Caco-2 (cell line): ENCODE measurements at regions not wholly inside any gene's neighbourhood (a gene's known extent, or its start where the extent isn't known, plus 50 kb on each side); places are given as distances from the start of the nearest gene placed in this dataset.

Experiments used
- BruUV-seq: library from RNA; stranded (reverse); fragments of 400-500 nt; replicated peaks from 2 replicates; lab custom pipeline; 2021; lab: Mats Ljungman, UMichigan
- CTCF ChIA-PET: fragments of 300-600 bp; sonication (Branson Sonifier 250); formaldehyde crosslinking; loops from one replicate; lab custom pipeline; 2022; ENCODE audit warnings: antibody characterized with exemption; lab: Charles Lee
- POLR2A ChIA-PET: fragments of 300-600 bp; sonication (Branson Sonifier 250); formaldehyde crosslinking; loops from one replicate; lab custom pipeline; 2022; ENCODE audit warnings: antibody characterized with exemption; lab: Charles Lee
- DNase-seq, 2 experiments: peaks; one replicate each; pipeline versions ENCODE4 v3.0.0 to v3.0.0-alpha.2; 2020 to 2022
- H3K27me3 ChIP-seq: replicated peaks from 2 replicates; pipeline ENCODE4 v1.6.0; 2011; ENCODE audit warnings: low read length; ENCODE audit not compliant: control insufficient read depth, insufficient read depth
- H3K36me3 ChIP-seq: 2 replicates; pipeline ENCODE4 v1.5.1; 2011; ENCODE audit warnings: low read length; ENCODE audit not compliant: control insufficient read depth, insufficient read depth
- H3K4me1 ChIP-seq: fragments of 250-450 bp; sonication (Bioruptor Pico); 2 replicates; pipeline ENCODE4 v1.5.1; 2020; ENCODE audit warnings: mild to moderate bottlenecking
- H3K4me3 ChIP-seq: 2 replicates; pipeline ENCODE4 v1.5.1; 2011; ENCODE audit warnings: low read depth, mild to moderate bottlenecking, control low read depth, low read length
- H3K9me3 ChIP-seq: fragments of 250-450 bp; sonication (Bioruptor Pico); 2 replicates; pipeline ENCODE4 v1.5.1; 2020; ENCODE audit warnings: mild to moderate bottlenecking, moderate library complexity
- H3K27ac Mint-ChIP-seq: one replicate; pipeline ENCODE4 v1.8.0; 2022; ENCODE audit warnings: mixed read lengths; ENCODE audit not compliant: unreplicated experiment
- H3K27me3 Mint-ChIP-seq: one replicate; pipeline ENCODE4 v1.8.0; 2022; ENCODE audit warnings: mixed read lengths; ENCODE audit not compliant: insufficient read depth, unreplicated experiment
- H3K36me3 Mint-ChIP-seq: one replicate; pipeline ENCODE4 v1.8.0; 2022; ENCODE audit warnings: mild to moderate bottlenecking, mixed read lengths; ENCODE audit not compliant: insufficient read depth, unreplicated experiment
- H3K4me1 Mint-ChIP-seq: one replicate; pipeline ENCODE4 v1.8.0; 2022; ENCODE audit warnings: low read depth, mixed read lengths; ENCODE audit not compliant: unreplicated experiment
- H3K4me3 Mint-ChIP-seq: one replicate; pipeline ENCODE4 v1.8.0; 2022; ENCODE audit warnings: mild to moderate bottlenecking, moderate library complexity, mixed read lengths; ENCODE audit not compliant: unreplicated experiment
- H3K9me3 Mint-ChIP-seq: one replicate; pipeline ENCODE4 v1.8.0; 2022; ENCODE audit warnings: mixed read lengths; ENCODE audit not compliant: unreplicated experiment
- CTCF ChIP-seq, 2 experiments: fragments of 200-600 bp in 1 of 2; IDR thresholded peaks; 1 replicate in 1 of 2; 2 replicates in 1 of 2; pipeline versions ENCODE4 v1.5.1 to v1.8.0; 2011 to 2022; ENCODE audit warnings: antibody characterized with exemption in 1 of 2, control low read depth in 1 of 2, inconsistent platforms in 1 of 2, low read depth in 1 of 2, low read length in 1 of 2, mild to moderate bottlenecking in 1 of 2, moderate library complexity in 1 of 2; ENCODE audit not compliant: insufficient read depth in 1 of 2, severe bottlenecking in 1 of 2, unreplicated experiment in 1 of 2
- intact Hi-C: fragments of 100-400 bp; cut with micrococcal nuclease; formaldehyde crosslinking; loops from one replicate; pipeline ENCODE4 v1.10.0; 2022; ENCODE audit not compliant: unreplicated experiment

DNA sequence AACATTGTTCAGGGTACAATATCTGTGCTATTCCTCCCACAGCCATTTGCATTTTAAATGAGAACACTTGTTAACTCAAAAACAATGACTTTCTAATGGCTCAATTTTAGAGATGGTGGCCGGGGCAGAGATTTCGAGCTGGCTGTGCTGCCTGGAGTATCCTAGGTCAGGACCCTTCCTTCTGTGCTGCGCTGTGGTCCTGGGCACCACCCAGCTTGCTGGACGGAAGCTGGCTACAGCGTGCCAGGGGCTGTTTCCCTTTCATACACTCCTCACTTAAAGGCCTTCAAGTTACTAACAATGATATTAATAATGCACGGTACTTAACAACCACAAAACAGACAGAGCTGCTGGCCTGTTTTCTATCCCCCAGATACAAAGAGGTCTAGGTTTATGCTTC, 194.4 kb upstream of the CST7 start:
- no peak overlapping the region for H3K4me3 ChIP-seq
- Mint-ChIP-seq H3K27me3 (no peaks in the 10 kb centered on the region), H3K4me3 (no peak overlapping the region), H3K36me3 (peaks cover 5% of the 10 kb centered on the region), H3K4me1 (peaks cover 27% of the 10 kb centered on the region), H3K9me3 (peaks cover 14% of the 10 kb centered on the region), H3K27ac (no peak overlapping the region)
- no peak for DNase-seq
- CTCF ChIA-PET = interaction anchor here (0.6 to 1.3 kb wide), 2 partner anchors 27 to 29 kb away, joined by 3 to 9 read pairs; no protein-coding TSS in a partner anchor
- no peaks in the 10 kb centered on the region for H3K27me3 ChIP-seq
- H3K36me3 ChIP-seq = no peaks in the 10 kb centered on the region
- POLR2A ChIA-PET = no interaction called here
- peaks cover 25% of the 10 kb centered on the region for H3K4me1 ChIP-seq
- intact Hi-C loops = no loop called here
- no TSS peak for BruUV-seq
- no peaks in the 10 kb centered on the region for H3K9me3 ChIP-seq
- TF ChIP-seq CTCF (IDR thresholded peaks at IDR 0.05; ENCODE audit: insufficient read depth in 1 of 2, low read depth in 1 of 2, low read length in 1 of 2, severe bottlenecking in 1 of 2, unreplicated experiment in 1 of 2) = no peak

DNA sequence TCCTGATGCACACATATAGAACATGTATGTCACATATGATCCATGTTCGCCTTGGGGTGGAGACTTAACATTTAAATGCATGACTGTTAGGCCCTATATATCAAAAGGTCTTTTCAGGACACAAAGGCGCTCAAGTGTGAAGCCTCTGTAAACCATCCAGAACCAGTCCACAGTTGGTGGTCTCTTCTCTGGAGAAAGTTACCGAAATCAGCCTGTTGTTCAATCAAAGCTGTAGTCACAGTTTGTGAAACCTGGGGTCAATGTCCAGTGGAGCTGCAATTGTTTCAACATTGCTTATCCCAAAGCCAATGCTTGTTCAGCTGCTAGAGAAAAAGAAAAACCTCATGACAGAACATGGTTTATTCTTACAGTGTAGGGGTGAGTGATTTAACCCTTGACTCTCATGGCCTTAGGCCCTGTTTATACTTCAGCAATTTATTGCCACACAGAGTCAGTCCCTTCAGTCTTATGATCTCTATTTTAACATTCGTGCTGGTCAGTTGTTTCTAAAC, 193.6 kb upstream of the CST7 start:
- peaks cover 27% of the 10 kb centered on the region for H3K4me1 Mint-ChIP-seq
- H3K4me3 Mint-ChIP-seq = peak overlapping the region; percentile 7
- Histone ChIP-seq H3K4me1 (peaks cover 25% of the 10 kb centered on the region), H3K27me3 (no peaks in the 10 kb centered on the region), H3K4me3 (no peak overlapping the region), H3K9me3 (peaks cover 5% of the 10 kb centered on the region; the same call in 1 of the 2 replicates), H3K36me3 (no peaks in the 10 kb centered on the region)
- TF ChIP-seq CTCF (IDR thresholded peaks at IDR 0.05; ENCODE audit: insufficient read depth in 1 of 2, low read depth in 1 of 2, low read length in 1 of 2, severe bottlenecking in 1 of 2, unreplicated experiment in 1 of 2) = no peak
- ChIA-PET POLR2A (no interaction called here), CTCF (interaction anchor here (0.9 to 1.3 kb wide), 2 partner anchors 26 to 49 kb away, joined by 3 to 9 read pairs; no protein-coding TSS in a partner anchor)
- peak; percentile 73 to 79 for DNase-seq
- H3K36me3 Mint-ChIP-seq = peaks cover 5% of the 10 kb centered on the region
- intact Hi-C loops = no loop called here
- H3K9me3 Mint-ChIP-seq = peaks cover 14% of the 10 kb centered on the region
- H3K27ac Mint-ChIP-seq = peak overlapping the region; percentile 75
- no TSS peak for BruUV-seq
- no peaks in the 10 kb centered on the region for H3K27me3 Mint-ChIP-seq

DNA sequence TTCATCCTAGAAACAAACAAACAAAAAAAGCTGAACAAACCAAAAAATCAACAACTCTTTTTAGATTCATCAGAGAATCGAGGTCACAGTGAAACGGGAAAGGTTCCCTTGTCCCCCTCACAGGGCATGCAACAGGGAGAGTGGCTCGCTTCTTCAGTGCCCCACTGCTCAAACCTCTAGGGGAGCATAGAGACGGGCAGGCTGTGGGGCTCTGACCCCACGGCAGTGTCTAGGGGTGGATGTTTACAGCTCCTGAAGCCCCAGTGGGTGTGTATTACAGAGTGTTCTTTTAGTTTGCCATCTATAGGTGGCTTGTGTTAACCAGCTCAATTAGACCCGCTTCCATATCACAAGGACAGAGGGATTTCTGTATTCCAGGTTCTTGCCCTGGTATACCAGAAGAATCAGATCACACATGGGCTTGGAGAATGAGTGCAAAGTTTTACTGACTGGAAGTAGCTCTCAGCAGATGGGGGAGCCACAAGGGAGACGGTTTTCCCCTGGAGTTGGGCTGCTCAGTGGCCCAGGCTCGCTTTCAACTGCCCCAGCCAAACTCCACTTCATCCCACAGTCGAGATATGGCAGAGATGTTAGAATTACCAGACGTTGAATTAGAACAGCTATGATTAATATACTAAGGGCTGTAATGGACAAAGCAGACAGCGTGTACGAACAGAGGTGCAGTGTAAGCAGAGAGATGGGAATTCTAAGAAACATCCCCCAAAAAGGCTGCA, 192.6 kb upstream of the CST7 start:
- Histone ChIP-seq H3K27me3 (no peaks in the 10 kb centered on the region), H3K4me3 (no peak overlapping the region), H3K9me3 (peaks cover 6% of the 10 kb centered on the region; the same call in 1 of the 2 replicates), H3K36me3 (no peaks in the 10 kb centered on the region), H3K4me1 (peaks cover 25% of the 10 kb centered on the region)
- peak overlapping the region; percentile 75 for H3K27ac Mint-ChIP-seq
- DNase-seq = no peak
- H3K4me3 Mint-ChIP-seq = no peak overlapping the region
- POLR2A ChIA-PET = no interaction called here
- no peak for TF ChIP-seq CTCF (IDR thresholded peaks at IDR 0.05; ENCODE audit: insufficient read depth in 1 of 2, low read depth in 1 of 2, low read length in 1 of 2, severe bottlenecking in 1 of 2, unreplicated experiment in 1 of 2)
- CTCF ChIA-PET = no interaction called here
- BruUV-seq = no TSS peak
- H3K4me1 Mint-ChIP-seq = peaks cover 27% of the 10 kb centered on the region
- peaks cover 14% of the 10 kb centered on the region for H3K9me3 Mint-ChIP-seq
- intact Hi-C loops = no loop called here
- H3K27me3 Mint-ChIP-seq = no peaks in the 10 kb centered on the region
- peaks cover 5% of the 10 kb centered on the region for H3K36me3 Mint-ChIP-seq
